ENCODE measurements at regions not wholly inside any gene's neighbourhood (a gene's known extent, or its start where the extent isn't known, plus 50 kb on each side); places are given as distances from the start of the nearest gene placed in this dataset.

- TF ChIP-seq POLR2A (IDR thresholded peaks at IDR 0.05; ENCODE audit: extremely low read depth, insufficient read length), result no peak
- TF ChIP-seq, protein P1, sequence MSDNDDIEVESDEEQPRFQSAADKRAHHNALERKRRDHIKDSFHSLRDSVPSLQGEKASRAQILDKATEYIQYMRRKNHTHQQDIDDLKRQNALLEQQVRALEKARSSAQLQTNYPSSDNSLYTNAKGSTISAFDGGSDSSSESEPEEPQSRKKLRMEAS (IDR thresholded peaks at IDR 0.05; ENCODE audit: low read depth, low read length), result no peak
Measured at GRCh38 chrX:147079457-147079856, 264.9 kb upstream of the CXorf51A start.

All from NB4 (cell line).